HepG2 (cell line): ENCODE measurements at regions not wholly inside any gene's neighbourhood (a gene's known extent, or its start where the extent isn't known, plus 50 kb on each side); places are given as distances from the start of the nearest gene placed in this dataset.
A peak's percentile ranks its signal among the peaks of the same experiment; 100 is the strongest.

Source experiments
- FOXA1 ChIP-seq, 2 experiments: fragments of 450-650 bp in 1 of 2; sonication (generic) in 1 of 2; formaldehyde crosslinking in 1 of 2; IDR thresholded peaks; 2 replicates each; pipeline versions ENCODE4 v1.4.0 to v1.6.1; 2016 to 2020; ENCODE audit warnings: missing genetic modification reagents in 1 of 2
- FOXA3 ChIP-seq: IDR thresholded peaks from 2 replicates; pipeline ENCODE4 v1.6.1; 2016; ENCODE audit warnings: missing genetic modification reagents, missing compliant biosample characterization
- GLI4 ChIP-seq: sonication (generic); formaldehyde crosslinking; IDR thresholded peaks from 2 replicates; pipeline ENCODE4 v1.5.1; 2020; ENCODE audit warnings: missing genetic modification reagents, mild to moderate bottlenecking, moderate library complexity, borderline replicate concordance
- HMG20A ChIP-seq: IDR thresholded peaks from 2 replicates; pipeline ENCODE4 v1.6.1; 2016; ENCODE audit warnings: borderline replicate concordance
- POLR2AphosphoS5 ChIP-seq: IDR thresholded peaks from 2 replicates; pipeline ENCODE4 v1.6.1; 2012; ENCODE audit warnings: low read depth, low read length
- SP140L ChIP-seq: sonication (generic); formaldehyde crosslinking; IDR thresholded peaks from 2 replicates; pipeline ENCODE4 v1.4.0; 2020; ENCODE audit warnings: missing genetic modification reagents, borderline replicate concordance
- TCF12 ChIP-seq, 2 experiments: fragments of 450-650 bp in 1 of 2; sonication (generic) in 1 of 2; formaldehyde crosslinking in 1 of 2; IDR thresholded peaks; 2 replicates each; pipeline versions ENCODE4 v1.6.1 to v1.8.0; 2017 to 2022; ENCODE audit warnings: antibody characterized with exemption in 1 of 2, mild to moderate bottlenecking in 1 of 2, missing genetic modification reagents in 1 of 2, moderate library complexity in 1 of 2
- WIZ ChIP-seq: sonication (generic); formaldehyde crosslinking; IDR thresholded peaks from 2 replicates; pipeline ENCODE4 v1.5.1; 2020; ENCODE audit warnings: mild to moderate bottlenecking, missing genetic modification reagents
- XRCC5 ChIP-seq: fragments of 200-400 bp; formaldehyde crosslinking; optimal IDR thresholded peaks from 2 replicates; pipeline ENCODE3; 2017; ENCODE audit warnings: mild to moderate bottlenecking, low read length
- YY1 ChIP-seq: IDR thresholded peaks from 2 replicates; pipeline ENCODE4 v1.6.1; 2011; ENCODE audit warnings: low read length, low read depth, moderate library complexity, mild to moderate bottlenecking; ENCODE audit not compliant: insufficient read depth, insufficient replicate concordance
- ZMAT3 ChIP-seq: sonication (generic); formaldehyde crosslinking; conservative IDR thresholded peaks from 2 replicates; pipeline ENCODE4 v1.7.0; 2021; ENCODE audit warnings: missing genetic modification reagents
- ZNF329 ChIP-seq: sonication (generic); formaldehyde crosslinking; IDR thresholded peaks from 2 replicates; pipeline ENCODE4 v1.9.0; 2021; ENCODE audit warnings: low read depth, mild to moderate bottlenecking, missing genetic modification reagents
- ZNF468 ChIP-seq: sonication (generic); formaldehyde crosslinking; IDR thresholded peaks from 2 replicates; pipeline ENCODE4 v1.8.0; 2022; ENCODE audit warnings: mild to moderate bottlenecking, moderate library complexity, missing genetic modification reagents
- ZNF510 ChIP-seq: sonication (generic); formaldehyde crosslinking; IDR thresholded peaks from 2 replicates; pipeline ENCODE4 v1.4.0; 2020; ENCODE audit warnings: low read depth, mild to moderate bottlenecking, missing genetic modification reagents
- ZNF558 ChIP-seq: sonication (generic); formaldehyde crosslinking; IDR thresholded peaks from 2 replicates; pipeline ENCODE4 v1.9.0; 2022; ENCODE audit warnings: mild to moderate bottlenecking, missing genetic modification reagents, borderline replicate concordance
- ZNF607 ChIP-seq: sonication (generic); formaldehyde crosslinking; IDR thresholded peaks from 2 replicates; pipeline ENCODE4 v1.5.1; 2020; ENCODE audit warnings: missing genetic modification reagents, mild to moderate bottlenecking, borderline replicate concordance
- ZNF737 ChIP-seq: sonication (generic); formaldehyde crosslinking; IDR thresholded peaks from 2 replicates; pipeline ENCODE4 v1.5.0; 2020; ENCODE audit warnings: missing genetic modification reagents, mild to moderate bottlenecking, borderline replicate concordance
- ZNF792 ChIP-seq: IDR thresholded peaks from 2 replicates; pipeline ENCODE4 v1.6.1; 2016
- TF ChIP-seq, protein P1 (sequence below): sonication (generic); formaldehyde crosslinking; conservative IDR thresholded peaks from 2 replicates; pipeline ENCODE4 v1.8.1; 2023; ENCODE audit warnings: missing genetic modification reagents
- TF ChIP-seq, protein P2 (sequence below): sonication (generic); formaldehyde crosslinking; IDR thresholded peaks from 2 replicates; pipeline ENCODE4 v1.4.0; 2020; ENCODE audit warnings: missing genetic modification reagents, mild to moderate bottlenecking, borderline replicate concordance
- TF ChIP-seq, protein P3 (sequence below): sonication (generic); formaldehyde crosslinking; IDR thresholded peaks from 2 replicates; pipeline ENCODE4 v1.4.0; 2020; ENCODE audit warnings: low read depth, missing genetic modification reagents
- TF ChIP-seq, protein P4 (sequence below): sonication (generic); formaldehyde crosslinking; IDR thresholded peaks from 2 replicates; pipeline ENCODE4 v1.5.1; 2020; ENCODE audit warnings: missing genetic modification reagents, mild to moderate bottlenecking, borderline replicate concordance

DNA sequence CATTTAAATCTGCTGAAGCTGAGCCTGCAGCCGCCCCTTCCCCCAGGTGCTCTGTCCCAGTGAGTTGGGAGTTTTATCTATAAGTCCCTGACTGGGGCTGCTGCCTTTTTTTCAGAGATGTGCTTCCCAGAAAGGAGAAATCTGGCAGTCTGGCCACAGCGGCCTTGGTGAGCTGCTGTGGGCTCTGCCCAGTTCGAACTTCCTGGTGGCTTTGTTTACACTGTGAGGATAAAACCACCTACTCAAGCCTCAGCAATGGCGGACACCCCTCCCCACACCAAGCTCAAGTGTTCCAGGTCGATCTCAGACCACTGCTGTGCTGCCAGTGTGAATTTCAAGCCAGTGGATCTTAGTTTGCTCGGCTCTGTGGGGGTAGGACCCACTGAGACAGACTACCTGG is 97.3 kb downstream of the ACAA2 start (continued):
- TF ChIP-seq GLI4 (CRISPR knock-in tag) (no peak), ZNF329 (CRISPR knock-in tag) (no peak), XRCC5 (no peak), POLR2AphosphoS5 (no peak), ZMAT3 (CRISPR knock-in tag) (0 out of 2 replicates have a peak, but pooled peaks have one; percentile 35), ZNF607 (CRISPR knock-in tag) (no peak), ZNF510 (CRISPR knock-in tag) (no peak), TCF12 (IDR thresholded peaks at IDR 0.05) (no peak), TCF12 (CRISPR knock-in tag; IDR thresholded peaks at IDR 0.05) (no peak), FOXA1 (IDR thresholded peaks at IDR 0.05) (no peak), FOXA1 (CRISPR knock-in tag; IDR thresholded peaks at IDR 0.05) (peak; percentile 56; the same call in 1 of the 2 replicates), ZNF558 (CRISPR knock-in tag) (no peak), HMG20A (CRISPR knock-in tag) (no peak), WIZ (CRISPR knock-in tag) (no peak), FOXA3 (CRISPR knock-in tag) (peak; percentile 47), ZNF737 (CRISPR knock-in tag) (no peak), YY1 (peak; percentile 33), ZNF792 (CRISPR knock-in tag) (no peak), ZNF468 (CRISPR knock-in tag) (no peak), SP140L (no peak)
- TF ChIP-seq, protein P1, sequence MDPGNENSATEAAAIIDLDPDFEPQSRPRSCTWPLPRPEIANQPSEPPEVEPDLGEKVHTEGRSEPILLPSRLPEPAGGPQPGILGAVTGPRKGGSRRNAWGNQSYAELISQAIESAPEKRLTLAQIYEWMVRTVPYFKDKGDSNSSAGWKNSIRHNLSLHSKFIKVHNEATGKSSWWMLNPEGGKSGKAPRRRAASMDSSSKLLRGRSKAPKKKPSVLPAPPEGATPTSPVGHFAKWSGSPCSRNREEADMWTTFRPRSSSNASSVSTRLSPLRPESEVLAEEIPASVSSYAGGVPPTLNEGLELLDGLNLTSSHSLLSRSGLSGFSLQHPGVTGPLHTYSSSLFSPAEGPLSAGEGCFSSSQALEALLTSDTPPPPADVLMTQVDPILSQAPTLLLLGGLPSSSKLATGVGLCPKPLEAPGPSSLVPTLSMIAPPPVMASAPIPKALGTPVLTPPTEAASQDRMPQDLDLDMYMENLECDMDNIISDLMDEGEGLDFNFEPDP (CRISPR knock-in tag), result no peak
- TF ChIP-seq, protein P2, sequence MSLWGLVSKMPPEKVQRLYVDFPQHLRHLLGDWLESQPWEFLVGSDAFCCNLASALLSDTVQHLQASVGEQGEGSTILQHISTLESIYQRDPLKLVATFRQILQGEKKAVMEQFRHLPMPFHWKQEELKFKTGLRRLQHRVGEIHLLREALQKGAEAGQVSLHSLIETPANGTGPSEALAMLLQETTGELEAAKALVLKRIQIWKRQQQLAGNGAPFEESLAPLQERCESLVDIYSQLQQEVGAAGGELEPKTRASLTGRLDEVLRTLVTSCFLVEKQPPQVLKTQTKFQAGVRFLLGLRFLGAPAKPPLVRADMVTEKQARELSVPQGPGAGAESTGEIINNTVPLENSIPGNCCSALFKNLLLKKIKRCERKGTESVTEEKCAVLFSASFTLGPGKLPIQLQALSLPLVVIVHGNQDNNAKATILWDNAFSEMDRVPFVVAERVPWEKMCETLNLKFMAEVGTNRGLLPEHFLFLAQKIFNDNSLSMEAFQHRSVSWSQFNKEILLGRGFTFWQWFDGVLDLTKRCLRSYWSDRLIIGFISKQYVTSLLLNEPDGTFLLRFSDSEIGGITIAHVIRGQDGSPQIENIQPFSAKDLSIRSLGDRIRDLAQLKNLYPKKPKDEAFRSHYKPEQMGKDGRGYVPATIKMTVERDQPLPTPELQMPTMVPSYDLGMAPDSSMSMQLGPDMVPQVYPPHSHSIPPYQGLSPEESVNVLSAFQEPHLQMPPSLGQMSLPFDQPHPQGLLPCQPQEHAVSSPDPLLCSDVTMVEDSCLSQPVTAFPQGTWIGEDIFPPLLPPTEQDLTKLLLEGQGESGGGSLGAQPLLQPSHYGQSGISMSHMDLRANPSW (CRISPR knock-in tag), result no peak
- TF ChIP-seq, protein P3, sequence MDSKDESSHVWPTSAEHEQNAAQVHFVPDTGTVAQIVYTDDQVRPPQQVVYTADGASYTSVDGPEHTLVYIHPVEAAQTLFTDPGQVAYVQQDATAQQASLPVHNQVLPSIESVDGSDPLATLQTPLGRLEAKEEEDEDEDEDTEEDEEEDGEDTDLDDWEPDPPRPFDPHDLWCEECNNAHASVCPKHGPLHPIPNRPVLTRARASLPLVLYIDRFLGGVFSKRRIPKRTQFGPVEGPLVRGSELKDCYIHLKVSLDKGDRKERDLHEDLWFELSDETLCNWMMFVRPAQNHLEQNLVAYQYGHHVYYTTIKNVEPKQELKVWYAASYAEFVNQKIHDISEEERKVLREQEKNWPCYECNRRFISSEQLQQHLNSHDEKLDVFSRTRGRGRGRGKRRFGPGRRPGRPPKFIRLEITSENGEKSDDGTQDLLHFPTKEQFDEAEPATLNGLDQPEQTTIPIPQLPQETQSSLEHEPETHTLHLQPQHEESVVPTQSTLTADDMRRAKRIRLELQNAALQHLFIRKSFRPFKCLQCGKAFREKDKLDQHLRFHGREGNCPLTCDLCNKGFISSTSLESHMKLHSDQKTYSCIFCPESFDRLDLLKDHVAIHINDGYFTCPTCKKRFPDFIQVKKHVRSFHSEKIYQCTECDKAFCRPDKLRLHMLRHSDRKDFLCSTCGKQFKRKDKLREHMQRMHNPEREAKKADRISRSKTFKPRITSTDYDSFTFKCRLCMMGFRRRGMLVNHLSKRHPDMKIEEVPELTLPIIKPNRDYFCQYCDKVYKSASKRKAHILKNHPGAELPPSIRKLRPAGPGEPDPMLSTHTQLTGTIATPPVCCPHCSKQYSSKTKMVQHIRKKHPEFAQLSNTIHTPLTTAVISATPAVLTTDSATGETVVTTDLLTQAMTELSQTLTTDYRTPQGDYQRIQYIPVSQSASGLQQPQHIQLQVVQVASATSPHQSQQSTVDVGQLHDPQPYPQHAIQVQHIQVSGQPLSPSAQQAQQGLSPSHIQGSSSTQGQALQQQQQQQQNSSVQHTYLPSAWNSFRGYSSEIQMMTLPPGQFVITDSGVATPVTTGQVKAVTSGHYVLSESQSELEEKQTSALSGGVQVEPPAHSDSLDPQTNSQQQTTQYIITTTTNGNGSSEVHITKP (CRISPR knock-in tag), result no peak
- TF ChIP-seq, protein P4, sequence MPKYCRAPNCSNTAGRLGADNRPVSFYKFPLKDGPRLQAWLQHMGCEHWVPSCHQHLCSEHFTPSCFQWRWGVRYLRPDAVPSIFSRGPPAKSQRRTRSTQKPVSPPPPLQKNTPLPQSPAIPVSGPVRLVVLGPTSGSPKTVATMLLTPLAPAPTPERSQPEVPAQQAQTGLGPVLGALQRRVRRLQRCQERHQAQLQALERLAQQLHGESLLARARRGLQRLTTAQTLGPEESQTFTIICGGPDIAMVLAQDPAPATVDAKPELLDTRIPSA, result no peak
